DMS153 treated with DMSO at 0.1 percent for 48 hours (cell line): ENCODE measurements at regions not wholly inside any gene's neighbourhood (a gene's known extent, or its start where the extent isn't known, plus 50 kb on each side); places are given as distances from the start of the nearest gene placed in this dataset.
"Not testable (repeated sequence)": the region's sequence is repeated elsewhere in the genome, so short reads cannot be mapped to it uniquely, and the experiment has no call there.

Experiments used
- DNase-seq: peaks from one replicate; lab custom pipeline; 2025; ENCODE audit not compliant: unreplicated experiment; lab: John Stamatoyannopoulos, UW

DNA sequence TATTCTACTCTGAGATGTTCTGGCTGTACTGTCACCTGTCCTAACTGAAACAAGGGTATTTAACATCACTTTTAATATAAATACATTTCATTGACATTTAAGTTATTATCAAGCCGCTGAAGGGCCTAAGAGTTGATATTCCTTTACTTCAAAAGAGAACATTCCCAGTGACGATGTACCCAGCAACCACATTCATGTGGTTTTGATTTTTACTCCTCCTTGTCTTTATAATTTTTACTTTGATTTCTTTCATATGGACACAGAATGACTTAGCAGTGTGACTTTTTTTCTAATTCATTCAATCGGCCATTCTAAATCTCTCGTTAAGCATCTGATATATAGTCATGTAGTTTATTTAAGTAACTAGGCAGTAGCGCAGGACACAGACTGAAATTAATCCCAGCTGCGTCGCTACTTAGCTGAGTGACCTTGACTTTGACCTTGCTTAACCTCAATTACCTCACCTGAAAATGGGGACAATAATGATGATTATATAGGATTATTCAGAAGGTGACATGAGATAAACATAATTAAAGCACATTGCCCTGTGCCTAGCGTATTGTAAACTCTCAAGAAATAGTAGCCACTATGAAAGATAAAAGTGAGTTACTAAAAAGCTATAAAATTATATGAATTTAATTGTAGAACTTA lies 476.6 kb downstream of the SETD4 start:
- no peak for DNase-seq

DNA sequence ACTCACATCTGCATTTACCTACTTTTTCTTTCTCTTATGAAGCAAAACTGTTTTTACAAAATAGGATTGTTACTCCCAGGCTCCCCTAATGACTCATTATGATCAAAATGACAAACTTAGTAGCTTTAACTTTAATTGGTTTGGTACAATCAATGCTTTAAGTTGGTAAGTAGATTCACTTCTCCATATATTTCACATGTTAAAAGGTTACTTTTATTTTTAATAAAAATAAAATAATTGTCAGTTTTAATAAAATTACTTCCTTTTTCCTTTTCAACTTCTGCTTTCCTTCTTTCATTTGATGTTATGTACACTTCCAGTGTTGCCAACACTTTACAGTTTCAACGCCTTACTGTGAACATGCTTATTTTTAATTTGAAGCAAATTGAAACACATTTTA lies 477.6 kb downstream of the SETD4 start:
- no peak for DNase-seq

DNA sequence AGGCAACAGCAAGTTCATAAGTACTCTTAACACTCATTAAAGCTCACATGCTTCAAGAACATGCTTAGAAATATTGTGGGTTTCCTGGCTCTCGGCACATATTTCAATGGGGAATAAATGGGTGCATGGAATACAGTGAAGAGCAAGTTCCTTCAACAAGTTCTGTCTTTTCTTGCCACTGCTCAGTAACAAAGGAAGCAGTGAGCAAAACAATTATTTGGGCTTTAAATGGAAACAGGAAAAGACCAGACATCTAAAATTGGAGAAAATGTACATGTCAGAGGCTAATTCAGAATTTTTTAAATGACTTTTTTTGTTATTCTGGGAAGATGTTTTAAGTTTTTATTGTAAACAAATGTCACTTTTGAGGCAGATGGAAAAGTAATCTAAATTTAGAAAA lies 478.7 kb downstream of the SETD4 start:
- DNase-seq, result no peak

DNA sequence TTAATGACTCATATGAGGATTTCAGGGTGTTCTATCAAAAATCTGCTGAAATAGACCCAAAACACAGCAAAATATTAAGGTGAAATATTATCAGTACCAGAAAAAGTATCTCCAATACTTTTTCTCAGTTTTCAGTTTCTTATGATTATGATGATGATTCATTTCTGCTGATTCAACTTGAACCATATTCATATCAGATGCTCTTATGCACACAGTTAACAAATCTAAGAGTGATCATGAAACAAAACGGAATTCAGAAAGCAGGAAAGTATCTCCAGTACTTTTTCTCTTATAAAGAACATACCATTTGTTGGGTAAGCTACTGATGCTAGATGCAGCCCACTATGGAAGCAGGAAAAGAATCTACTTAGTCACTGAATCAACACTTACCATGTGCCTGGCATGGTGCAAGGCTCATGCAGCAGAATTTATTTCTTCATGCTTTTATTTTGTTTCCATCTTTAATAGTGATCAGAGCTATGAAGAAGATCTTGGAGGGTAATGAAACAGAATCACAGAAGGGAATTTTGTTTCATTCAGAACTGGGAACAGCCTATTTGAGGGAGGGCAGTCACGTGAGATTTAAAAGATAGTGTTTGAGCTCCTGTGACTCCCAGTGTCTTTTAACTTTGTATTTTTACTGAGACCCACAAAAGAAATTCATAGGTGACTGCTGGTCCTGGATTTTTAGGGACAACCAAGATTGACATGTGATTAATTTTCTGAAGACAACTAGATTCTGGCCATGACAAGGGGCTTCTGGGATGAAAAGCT lies 480.6 kb downstream of the SETD4 start:
- no peak for DNase-seq

DNA sequence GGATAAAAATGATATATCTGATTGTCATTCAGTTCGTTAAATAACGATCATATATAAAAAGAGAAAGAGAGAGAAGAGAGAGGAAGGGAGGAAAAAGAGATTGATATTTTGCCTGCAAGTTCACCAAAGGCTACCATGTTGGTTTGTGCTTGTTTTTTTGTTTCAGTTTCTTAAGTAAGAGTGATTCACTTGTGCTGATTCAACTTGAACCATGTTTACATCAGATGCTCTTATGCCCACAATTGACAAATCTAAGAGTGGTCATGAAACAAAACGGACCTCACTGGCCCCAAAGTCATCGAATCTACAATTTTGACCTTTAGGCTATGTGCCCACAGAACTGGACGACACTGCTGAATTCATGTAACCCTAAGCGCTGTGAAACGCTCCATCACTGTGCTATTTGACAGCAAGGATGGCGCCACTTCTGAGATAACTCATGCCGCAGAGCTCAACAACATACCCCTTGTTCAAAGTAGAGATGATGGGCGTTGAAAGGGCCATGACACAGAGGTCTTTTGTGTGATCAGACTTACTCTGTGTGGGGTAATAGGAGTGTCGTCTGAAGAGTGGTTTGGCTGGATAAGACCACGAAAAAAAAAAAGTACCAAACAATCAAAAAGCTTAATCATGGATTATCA lies 481.4 kb downstream of the SETD4 start:
- DNase-seq, result no peak

DNA sequence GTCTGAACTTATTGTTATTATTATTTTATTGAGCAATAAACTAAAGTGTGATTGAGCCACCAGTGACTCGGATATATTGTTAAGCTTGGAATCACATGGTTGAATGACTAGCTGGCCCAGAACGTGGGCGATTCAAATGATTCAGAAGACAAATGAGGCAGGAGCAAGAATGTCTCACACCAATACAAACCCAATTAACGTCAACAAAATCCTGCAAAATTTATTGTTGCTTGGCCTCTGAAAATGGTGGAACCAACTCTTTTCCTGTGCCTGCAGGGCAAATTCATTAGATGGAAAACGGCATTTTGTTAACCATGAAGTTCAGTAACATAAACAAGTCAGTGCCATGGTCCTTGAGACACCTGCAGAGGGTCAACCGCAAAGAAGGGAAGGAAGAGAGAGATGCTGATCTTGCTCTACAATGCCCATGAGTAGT lies 482.0 kb downstream of the SETD4 start:
- DNase-seq, result no peak

DNA sequence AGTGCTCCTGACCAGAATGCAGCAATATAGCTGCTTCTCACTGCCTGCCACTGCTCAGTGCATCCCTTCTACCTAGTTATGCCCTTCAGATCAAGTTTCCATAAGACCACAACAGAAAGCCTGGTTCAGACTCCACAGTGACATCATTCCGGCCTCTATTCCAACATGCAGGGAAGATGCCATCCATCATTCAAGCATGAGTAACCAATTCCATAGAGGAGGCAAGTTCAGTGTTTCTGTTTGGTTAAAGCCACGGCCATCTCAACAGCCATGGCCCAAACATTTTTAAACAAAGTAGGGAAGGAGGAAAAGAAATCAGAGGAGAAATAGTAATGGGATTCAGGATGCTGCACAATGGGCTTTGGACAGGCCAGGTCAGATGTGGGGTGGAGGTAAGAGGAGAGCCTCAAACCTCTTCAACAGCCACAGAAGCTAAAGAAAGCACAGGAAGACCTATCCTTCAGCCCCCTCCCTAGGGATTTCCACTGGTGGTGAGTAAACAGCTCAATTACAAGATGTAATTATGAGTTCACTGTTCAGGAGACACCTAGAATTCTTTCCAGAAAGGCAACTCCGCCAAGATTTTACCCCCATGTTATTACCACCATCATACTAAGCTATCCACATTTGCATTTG lies 484.9 kb downstream of the SETD4 start:
- DNase-seq, result no peak

DNA sequence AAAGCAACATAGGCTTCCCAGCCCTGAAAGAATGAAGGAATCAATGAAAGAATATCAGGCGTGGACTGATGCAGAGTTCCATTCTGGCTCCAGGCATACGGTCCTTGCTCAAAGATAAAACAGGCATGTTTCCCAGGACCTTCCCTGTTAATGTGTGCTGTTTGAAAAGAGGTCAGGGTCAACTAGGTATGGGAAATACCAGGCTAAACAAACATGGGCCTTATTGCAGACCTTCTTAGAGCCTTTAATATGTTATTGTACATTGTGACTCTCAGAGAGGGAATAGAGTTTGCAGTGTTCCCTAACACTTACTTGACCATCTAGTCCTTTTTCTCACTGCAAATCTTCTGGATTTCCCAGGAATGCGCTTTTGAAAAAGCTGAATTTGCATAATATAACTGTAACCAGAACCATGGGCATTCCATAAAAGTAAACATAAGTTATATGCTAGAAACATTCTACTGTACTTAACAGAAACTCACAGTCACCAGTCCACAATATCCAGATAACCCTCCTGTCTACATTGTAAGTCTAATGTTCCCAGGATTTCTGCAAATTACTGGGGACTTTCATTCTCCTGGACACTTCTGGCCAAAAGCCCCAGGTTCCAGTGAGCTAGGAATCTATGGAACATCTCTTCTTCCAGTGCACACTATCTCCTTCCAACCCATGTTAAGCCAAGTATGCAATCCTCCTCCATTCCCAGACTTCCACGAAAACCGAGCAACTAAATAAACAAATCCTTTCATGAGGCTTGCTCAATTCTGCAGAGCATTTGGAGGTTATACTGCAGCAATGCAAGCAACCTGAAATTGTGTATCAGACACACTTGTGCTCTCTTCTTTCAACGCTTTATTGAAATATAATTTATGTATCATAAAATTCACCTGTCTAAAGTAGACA lies 486.6 kb downstream of the SETD4 start:
- DNase-seq, result no peak

DNA sequence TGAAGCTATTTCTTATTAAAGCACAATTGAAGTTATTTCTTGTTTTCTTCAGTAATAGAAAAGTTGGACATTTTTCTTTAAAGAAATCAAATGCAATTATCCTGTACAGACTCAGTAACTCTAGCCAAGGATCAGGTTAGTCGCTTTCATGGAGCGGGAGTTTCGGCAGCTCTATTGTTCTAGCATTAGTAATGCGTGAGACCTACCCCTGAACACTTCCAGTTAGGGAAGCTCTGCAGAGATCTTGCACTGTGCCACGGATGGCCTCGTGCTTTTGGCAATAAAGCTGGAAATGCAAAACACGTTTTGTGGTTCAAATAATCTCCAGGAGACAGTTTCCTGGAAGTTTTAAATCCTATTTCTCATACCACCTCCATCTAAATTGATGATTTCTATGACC lies 488.4 kb downstream of the SETD4 start:
- DNase-seq, result no peak

DNA sequence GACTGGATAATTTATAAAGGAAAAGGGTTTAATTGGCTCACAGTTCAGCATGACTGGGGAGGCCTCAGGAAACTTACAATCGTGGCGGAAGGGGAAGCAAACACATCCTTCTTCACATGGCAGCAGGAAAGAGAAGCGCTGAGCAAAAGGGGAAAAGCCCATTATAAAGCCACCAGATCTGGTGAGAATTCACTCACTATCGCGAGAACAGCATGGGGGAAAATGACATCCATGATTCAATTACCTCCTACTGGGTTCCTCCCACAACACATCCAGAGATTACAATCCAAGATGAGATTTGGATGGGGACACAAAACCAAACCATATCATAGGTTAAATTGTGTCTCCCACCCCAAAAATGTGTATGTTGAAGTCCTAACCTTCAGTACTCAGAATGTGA lies 491.7 kb downstream of the SETD4 start:
- no peak for DNase-seq

DNA sequence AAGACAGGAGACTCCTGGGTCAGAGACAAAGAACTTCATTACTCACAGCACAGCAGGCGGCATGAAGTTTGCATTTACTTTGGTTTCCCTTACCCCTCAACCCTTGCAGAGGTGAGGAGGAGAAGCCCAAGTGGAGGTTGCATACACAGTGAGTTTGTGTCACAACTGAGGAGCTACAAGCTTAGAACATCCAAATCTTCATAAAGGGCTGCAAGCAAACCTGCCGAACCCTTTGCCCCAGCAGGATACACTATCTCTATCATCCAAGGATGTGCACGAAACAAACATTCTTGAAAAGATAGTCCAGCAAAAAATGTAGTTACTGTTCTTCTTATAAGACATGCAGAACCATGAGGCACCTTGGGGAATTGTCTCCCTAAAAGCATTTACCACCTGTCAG lies 493.5 kb downstream of the SETD4 start:
- DNase-seq, result no peak

DNA sequence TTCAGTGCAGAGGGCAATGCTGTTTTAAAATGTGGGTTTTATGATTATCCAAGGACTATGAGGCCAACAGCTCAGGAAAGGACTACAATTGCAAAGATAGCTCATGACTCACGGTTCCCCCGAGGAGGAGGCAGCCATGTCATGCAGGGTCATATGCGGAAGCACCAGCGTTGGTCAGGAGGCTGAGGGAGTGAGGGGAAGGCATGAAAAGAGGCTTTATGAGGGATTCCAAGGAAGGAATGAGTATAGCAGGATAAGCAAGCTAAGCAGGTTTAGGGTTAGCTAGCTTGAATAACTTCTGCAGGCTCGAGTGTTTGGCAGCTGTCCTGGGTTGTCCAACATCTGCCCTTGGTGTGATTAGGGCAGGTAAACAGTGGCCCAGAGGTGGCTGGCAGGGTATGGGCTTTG lies 495.1 kb downstream of the SETD4 start:
- DNase-seq, result no peak

DNA sequence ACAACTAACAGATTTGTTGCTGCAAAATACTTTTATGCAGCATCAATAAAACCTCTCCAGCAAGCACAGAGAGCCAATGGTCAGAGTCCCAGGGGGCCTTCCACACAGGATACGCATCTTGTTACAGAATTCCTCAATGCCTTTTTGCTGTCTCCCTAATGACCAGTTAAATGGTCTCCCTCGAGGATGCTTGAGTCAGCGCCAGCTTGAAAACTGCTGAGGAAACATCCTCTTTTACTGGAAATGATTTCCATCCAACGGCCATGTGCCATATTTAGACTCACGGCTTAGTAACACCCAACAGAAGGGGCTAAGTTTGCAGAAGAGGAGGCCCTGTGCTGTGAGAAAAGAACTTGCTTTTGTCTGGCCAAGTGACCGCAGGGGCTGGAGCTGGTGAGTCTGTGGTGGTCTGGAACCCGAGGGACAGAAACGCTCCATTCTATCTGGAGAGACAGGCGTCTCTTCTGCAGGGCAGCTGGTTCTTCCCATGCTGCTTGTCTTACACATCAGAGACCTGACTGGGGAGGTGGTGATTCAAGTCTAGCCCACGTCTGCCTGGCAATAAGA lies 496.4 kb downstream of the SETD4 start:
- DNase-seq, result peak; percentile 83

DNA sequence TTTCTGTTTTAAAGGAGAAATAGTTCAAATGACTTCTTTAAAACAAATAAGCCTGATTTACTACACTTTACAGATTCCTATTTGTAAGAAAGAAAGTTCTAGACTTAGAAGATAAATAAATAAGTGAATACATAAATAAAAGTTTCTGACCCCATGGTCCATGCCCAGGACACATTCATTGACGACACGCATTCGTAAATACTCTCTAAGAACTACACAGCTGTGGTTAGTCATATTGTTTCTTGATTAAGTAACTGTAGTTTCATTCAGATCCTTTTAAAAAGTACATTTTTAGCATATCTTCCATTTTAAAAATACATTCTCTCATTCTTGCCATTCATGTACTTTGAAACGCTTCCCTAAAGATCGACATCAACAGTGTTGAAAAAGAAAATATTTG lies 497.4 kb downstream of the SETD4 start:
- no peak for DNase-seq

DNA sequence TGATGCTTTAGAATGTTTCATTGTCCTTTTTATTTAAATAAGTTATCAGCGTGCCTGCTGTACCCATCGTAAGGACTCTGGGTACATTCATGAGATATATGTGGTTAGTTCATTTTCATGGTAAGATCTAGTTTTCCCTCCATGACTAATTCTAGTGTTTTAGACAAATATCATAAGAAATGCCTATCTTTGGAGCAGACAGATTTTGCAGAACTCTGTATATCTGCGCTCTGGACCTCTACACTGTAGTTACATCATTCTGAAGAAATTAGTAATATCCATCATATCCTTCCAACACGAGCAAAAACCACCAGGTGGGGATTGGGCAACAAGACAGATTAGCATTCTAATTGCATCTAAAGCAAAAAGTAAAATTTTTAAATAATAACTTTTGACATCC lies 499.2 kb downstream of the SETD4 start:
- DNase-seq, result no peak

DNA sequence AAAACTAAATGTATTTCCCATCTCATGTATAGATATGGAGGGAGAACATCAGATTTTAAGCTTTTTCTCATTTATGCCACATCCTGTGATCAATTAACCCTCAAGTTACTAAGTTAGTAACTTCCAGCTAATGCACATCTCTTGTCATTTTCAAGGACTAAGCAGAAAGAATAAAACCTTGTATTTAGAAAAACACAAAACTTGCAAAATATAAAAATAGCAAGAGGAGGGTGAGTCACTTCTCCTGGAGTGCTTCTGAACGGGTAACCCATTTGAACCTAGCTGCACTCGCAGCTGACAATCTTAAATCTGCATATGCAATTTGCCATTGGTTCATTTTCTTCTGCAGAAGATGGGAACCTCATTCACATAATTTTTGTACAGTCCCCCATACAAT lies 500.5 kb downstream of the SETD4 start:
- no peak for DNase-seq

DNA sequence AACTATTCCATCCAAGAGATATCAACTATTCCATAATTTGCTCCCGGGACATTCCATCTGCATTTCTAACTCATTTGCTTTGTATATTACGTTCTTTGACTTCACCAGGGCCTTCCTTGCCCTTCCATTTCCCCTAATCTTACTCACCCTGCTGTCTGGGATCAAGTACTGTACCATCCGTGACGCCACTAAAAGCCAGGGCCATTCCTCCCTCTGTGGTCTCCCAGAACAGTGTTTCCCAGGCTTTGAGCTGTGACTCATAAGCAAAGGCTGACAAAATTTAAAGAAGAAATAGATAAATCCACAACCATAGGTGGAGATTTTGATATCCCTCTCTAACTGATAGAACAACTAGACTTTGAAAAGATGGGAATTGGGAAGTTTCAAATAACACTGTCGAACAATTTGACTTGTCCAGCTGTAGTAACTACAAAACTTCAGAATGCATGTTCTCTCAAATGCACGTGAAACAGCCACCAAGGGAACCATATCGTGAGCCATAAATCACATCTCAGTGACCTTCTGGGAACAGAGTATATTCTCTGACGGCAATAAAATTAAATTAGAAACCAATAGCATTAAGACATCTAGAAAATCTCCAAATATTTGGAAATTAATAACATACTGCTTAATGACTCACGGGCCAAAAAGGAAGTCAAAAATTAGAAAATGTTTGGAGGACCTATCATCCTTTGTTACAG lies 501.0 kb downstream of the SETD4 start:
- DNase-seq, result no peak

DNA sequence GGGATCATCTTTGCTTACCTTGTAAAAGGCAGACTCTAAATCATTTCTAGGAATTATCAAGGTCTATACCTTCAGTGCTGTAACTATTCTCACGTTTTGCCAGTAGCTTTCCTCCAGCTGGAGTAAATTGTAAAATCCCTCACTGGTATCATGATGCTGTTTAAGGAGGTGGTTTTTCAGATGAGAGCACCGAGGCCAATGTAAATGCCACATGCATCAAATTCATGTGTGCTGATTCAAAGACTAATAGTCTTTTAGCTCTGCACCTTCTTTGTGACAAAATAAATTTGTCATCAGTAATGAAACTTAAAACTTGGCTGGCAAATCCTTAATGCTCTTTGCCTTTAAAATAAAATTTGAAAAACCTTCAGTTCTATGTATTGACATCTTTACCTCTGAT lies 503.8 kb downstream of the SETD4 start:
- no peak for DNase-seq

DNA sequence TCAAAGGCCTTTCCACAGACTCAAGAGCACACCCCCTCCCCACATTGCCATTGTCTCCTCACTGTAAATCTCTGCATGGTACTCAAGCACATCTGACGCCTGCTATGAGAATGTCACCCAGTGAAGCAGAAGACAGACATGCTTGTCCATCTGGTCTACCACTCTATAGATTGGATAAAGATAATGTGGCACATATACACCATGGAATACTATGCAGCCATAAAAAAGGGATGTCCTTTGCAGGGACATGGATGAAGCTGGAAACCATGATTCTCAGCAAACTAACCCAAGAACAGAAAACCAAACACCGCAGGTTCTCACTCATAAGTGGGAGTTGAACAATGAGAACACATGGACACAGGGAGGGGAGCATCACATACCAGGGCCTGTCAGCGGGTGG lies 503.4 kb upstream of the RUNX1 start:
- DNase-seq, result not testable (repeated sequence)
